Neural crest cell (in vitro differentiated cells): ENCODE measurements at regions not wholly inside any gene's neighbourhood (a gene's known extent, or its start where the extent isn't known, plus 50 kb on each side); places are given as distances from the start of the nearest gene placed in this dataset.

Experiments used
- DNase-seq: peaks from one replicate; pipeline ENCODE4 v3.0.0; 2021; ENCODE audit warnings: low read depth, mixed read lengths, low spot score
- H3K27ac Mint-ChIP-seq: one replicate; pipeline ENCODE4 v1.8.0; 2021; ENCODE audit warnings: mild to moderate bottlenecking, mixed read lengths; ENCODE audit not compliant: unreplicated experiment
- H3K27me3 Mint-ChIP-seq: 2 replicates; pipeline ENCODE4 v1.8.0; 2021; ENCODE audit warnings: low read depth, mild to moderate bottlenecking, mixed read lengths
- H3K36me3 Mint-ChIP-seq: 2 replicates; pipeline ENCODE4 v1.8.0; 2021; ENCODE audit warnings: low read depth, mild to moderate bottlenecking, mixed read lengths
- H3K4me1 Mint-ChIP-seq: 2 replicates; pipeline ENCODE4 v1.8.0; 2021; ENCODE audit warnings: mixed read lengths
- H3K4me3 Mint-ChIP-seq: one replicate; pipeline ENCODE4 v1.8.0; 2021; ENCODE audit warnings: mild to moderate bottlenecking, mixed read lengths
- H3K9me3 Mint-ChIP-seq: 2 replicates; pipeline ENCODE4 v1.8.0; 2021; ENCODE audit warnings: mixed read lengths
- TF ChIP-seq, protein P1 (sequence below): fragments of 200-600 bp; sonication (generic); conservative IDR thresholded peaks from 2 replicates; pipeline ENCODE4 v1.5.0; 2021; ENCODE audit warnings: antibody characterized with exemption, mild to moderate bottlenecking

- H3K4me1 Mint-ChIP-seq, result no peaks in the 10 kb centered on the region
- no peaks in the 10 kb centered on the region for H3K27me3 Mint-ChIP-seq
Observed at GRCh38 chr15:39411102-39411989, 169.5 kb upstream of the THBS1 start.

DNA sequence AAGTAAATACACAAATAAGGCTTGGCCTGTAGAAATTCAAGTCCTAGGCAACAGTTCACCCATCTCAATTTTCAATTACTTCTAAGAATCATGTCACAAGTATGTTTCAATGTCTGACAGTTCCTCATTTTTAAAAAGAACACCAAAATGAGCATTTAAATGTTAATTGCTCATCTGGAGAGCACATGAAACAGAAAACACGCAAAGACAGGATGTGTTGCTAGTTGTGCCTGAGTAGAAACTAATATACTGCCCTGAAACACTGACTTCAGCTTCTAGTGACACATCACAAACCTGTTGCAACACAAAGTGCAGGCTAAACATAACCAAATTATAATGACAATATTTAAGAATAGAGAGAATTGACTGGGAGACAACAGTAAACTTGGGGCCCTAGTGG, 167.3 kb upstream of the THBS1 start:
- H3K4me3 Mint-ChIP-seq, result no peak overlapping the region
- no peak for DNase-seq
- H3K4me1 Mint-ChIP-seq, result no peaks in the 10 kb centered on the region
- no peak overlapping the region for H3K27ac Mint-ChIP-seq
- H3K36me3 Mint-ChIP-seq, result peaks cover 9% of the 10 kb centered on the region
- no peaks in the 10 kb centered on the region for H3K27me3 Mint-ChIP-seq
- peaks cover 7% of the 10 kb centered on the region for H3K9me3 Mint-ChIP-seq
- TF ChIP-seq, protein P1, sequence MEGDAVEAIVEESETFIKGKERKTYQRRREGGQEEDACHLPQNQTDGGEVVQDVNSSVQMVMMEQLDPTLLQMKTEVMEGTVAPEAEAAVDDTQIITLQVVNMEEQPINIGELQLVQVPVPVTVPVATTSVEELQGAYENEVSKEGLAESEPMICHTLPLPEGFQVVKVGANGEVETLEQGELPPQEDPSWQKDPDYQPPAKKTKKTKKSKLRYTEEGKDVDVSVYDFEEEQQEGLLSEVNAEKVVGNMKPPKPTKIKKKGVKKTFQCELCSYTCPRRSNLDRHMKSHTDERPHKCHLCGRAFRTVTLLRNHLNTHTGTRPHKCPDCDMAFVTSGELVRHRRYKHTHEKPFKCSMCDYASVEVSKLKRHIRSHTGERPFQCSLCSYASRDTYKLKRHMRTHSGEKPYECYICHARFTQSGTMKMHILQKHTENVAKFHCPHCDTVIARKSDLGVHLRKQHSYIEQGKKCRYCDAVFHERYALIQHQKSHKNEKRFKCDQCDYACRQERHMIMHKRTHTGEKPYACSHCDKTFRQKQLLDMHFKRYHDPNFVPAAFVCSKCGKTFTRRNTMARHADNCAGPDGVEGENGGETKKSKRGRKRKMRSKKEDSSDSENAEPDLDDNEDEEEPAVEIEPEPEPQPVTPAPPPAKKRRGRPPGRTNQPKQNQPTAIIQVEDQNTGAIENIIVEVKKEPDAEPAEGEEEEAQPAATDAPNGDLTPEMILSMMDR, result no peak

More at GRCh38 chr15:39411102-39411989, 169.5 kb upstream of the THBS1 start:
- no peak overlapping the region for H3K27ac Mint-ChIP-seq
- TF ChIP-seq, protein P1, result no peak
- peaks cover 2% of the 10 kb centered on the region for H3K36me3 Mint-ChIP-seq
- H3K4me3 Mint-ChIP-seq, result no peak overlapping the region
- DNase-seq, result no peak
- H3K9me3 Mint-ChIP-seq, result peaks cover 3% of the 10 kb centered on the region

DNA sequence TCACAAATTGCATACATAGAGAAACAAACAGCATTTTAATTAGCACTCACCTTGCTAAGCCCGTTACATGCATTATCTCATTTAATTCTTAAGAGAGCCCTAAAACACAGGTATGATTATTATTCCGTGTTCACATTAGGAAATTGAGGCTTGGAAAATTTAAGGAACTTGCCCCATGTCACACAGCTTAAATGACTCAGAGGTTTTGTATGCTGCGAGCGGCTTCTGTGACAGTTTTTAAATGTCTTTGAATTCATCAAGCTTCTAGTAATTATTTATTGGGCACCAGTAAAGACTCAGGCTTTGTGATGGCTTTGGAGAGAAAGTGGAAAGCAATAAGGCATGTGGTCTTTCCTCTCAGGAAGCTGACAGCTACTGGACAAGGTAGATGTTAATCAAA, 166.7 kb upstream of the THBS1 start:
- Mint-ChIP-seq H3K4me3 (no peak overlapping the region), H3K27me3 (no peaks in the 10 kb centered on the region), H3K36me3 (peaks cover 9% of the 10 kb centered on the region), H3K9me3 (peaks cover 8% of the 10 kb centered on the region), H3K27ac (no peak overlapping the region), H3K4me1 (no peaks in the 10 kb centered on the region)
- TF ChIP-seq, protein P1, result no peak
- DNase-seq, result no peak

DNA sequence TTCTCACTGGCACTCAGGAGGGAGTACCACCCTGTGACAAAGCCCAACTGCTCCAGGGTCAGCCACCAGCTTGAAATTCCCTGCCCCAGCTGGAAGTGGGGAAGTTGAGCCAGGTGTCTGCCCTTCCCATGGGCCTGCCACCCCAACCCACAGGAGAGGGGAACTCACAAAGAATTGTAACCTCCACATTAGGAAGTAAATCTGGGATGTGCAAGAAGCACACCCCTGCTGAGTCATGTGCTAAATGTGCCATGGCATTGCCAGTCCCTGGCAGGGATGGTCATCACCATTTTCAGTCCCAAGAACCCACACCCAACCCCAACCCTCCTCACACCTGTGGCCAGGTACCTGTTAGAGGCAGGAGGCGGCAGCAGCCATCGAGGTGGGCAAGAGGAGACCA, 165.2 kb upstream of the THBS1 start:
- TF ChIP-seq, protein P1, result no peak
- H3K9me3 Mint-ChIP-seq, result peaks cover 8% of the 10 kb centered on the region
- no peaks in the 10 kb centered on the region for H3K27me3 Mint-ChIP-seq
- peaks cover 9% of the 10 kb centered on the region for H3K4me1 Mint-ChIP-seq
- H3K36me3 Mint-ChIP-seq, result peaks cover 9% of the 10 kb centered on the region
- H3K27ac Mint-ChIP-seq, result no peak overlapping the region
- no peak overlapping the region for H3K4me3 Mint-ChIP-seq
- no peak for DNase-seq

DNA sequence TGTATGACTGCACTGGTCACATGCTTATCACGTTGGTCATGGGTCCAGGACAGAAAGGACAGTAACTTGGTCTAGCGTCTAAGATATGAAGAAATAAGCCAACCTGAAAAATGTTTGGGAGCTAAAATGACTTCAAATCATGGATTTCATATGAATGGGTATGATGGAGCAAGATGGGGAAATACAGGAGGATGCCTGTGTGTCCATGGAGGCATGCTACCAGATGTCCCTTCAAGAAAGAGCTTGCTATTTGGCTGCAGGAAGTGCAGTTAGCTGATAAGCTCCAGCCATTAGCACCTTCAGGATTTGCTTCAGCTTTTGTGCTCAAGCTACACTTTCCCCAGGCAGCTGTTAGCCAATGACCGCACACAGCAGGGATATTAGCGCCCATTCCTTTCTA, 164.6 kb upstream of the THBS1 start:
- no peak for DNase-seq
- Mint-ChIP-seq H3K27me3 (no peaks in the 10 kb centered on the region), H3K4me1 (peaks cover 9% of the 10 kb centered on the region), H3K27ac (no peak overlapping the region), H3K9me3 (peaks cover 8% of the 10 kb centered on the region), H3K36me3 (peaks cover 9% of the 10 kb centered on the region), H3K4me3 (no peak overlapping the region)
- TF ChIP-seq, protein P1, result no peak
